Hindlimb muscle (tissue), 1 donor: ENCODE measurements at regions not wholly inside any gene's neighbourhood (a gene's known extent, or its start where the extent isn't known, plus 50 kb on each side); places are given as distances from the start of the nearest gene placed in this dataset.
"Not testable (repeated sequence)": the region's sequence is repeated elsewhere in the genome, so short reads cannot be mapped to it uniquely, and the experiment has no call there.

Experiments
- DNase-seq: peaks from one replicate; pipeline ENCODE4 v3.0.0-alpha.2; 2013

- no peak for DNase-seq
Measured at GRCh38 chr3:106929081-106929480, 448.2 kb upstream of the CCDC54 start.

DNA sequence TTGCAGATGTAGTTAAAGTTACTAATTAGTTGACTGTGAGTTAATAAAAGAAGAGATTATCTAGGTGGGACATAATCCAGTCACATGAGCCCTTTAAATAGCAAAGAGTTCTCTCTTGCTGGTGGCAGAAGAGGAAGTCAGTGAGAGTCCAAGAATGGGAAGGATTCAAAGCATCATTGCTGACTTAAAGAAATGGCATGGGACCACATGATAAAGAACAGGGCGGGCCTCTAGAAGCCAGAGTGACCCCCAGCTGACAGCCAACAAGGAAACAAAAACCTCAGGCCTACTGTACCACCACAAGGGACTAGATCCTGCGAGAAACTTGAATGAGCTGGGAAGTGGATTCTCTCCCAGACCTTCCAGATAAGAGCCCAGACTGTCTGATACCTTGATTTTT, 447.2 kb upstream of the CCDC54 start:
- DNase-seq = no peak

DNA sequence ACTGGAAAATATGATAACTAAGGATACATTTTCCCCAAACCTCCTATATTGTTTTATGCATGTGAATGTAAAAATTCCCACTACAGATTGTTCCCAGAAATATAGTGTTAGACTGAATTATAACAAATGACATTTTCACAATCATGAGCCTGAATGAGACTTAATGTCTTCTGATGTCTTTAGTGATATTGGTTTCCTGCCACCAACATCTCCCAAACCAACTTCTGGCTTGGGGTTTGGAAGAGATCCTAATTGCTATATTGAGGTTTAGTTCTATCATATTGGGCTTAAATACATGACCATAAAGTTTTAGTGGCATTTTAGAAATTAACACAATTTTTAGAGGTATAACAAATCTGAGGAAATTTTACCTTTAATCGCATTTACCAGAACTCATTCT, 445.3 kb upstream of the CCDC54 start:
- no peak for DNase-seq

DNA sequence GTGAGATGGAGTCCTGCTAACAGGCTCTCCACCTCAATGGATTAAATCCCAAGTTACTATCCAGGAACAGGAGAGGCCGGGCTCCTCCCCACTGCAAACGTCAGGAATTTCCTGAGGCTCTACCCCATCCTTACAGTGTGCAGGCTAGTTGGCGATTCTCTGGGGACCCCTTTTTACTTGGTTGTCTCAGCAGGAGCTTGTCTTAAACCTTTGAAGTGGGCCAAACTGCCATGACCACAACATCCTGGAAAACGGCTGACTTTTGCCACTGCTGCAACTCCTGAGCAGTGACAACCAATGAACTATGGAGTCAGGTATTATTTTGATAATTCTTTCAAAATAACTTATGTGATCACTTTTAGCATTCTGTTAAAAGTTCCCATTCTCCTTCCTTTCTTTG, 440.9 kb upstream of the CCDC54 start:
- no peak for DNase-seq

GRCh38 chr3:106942051-106942450, 435.2 kb upstream of the CCDC54 start:
- no peak for DNase-seq

- DNase-seq = no peak
Measured at GRCh38 chr3:106943071-106943470, 434.2 kb upstream of the CCDC54 start.

GRCh38 chr3:106945435-106945834, 431.8 kb upstream of the CCDC54 start:
- DNase-seq = no peak

- no peak for DNase-seq
Measured at GRCh38 chr3:106946866-106947265, 430.4 kb upstream of the CCDC54 start.

DNA sequence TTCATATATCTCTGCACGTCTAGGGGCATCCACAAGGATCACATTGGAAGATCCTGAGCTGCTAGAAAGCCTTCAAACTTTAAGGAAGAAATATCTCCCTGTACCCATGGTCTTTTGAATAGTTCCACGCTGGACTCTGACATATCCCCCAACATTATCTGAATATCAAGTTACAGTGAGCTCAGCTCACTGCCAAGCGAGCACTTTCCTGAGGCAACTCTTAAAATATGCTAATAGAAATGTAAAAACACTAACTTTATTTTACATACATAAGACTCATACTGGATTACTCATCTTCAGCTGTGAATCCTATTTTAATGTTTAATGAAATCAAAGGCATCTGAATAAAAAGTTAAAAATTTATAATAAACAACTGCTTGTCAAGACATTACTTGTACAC, 420.2 kb upstream of the CCDC54 start:
- no peak for DNase-seq

DNA sequence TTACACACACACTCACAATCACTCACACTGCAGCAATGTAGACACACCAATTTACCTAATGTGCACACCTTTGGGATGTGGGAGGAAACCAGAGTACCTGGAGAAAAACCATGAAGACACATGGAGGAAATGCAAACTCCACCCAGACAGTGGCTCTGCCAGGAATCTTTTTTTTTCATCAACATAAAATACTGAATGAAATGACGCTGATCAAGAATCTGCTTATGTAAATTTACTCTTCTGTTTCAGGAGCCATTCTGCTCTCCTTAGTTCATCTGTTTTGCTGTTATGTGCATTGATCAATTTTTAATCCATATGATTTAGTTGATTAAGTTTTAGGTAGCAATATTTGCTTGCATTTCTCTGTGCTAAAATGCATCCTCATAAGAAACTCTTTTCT, 414.2 kb upstream of the CCDC54 start:
- no peak for DNase-seq

DNA sequence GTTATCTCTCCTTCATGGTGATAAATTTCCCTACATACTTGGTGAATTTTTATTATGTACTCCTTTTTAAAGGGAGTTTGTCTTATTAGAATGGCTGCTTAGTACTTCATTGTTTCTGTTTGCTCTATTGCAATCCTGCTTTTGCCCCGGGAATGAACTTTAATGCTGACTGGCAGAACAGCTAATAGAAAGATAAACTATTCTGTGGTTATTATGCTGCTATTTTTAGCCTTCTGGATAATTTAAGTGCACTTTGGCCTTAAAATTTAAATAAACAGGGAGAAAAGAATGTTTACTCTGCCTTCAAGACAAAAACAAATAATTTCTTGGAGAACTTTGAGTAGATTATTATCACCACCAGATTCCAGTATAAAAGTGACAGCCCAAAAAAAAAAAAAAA, 413.8 kb upstream of the CCDC54 start:
- DNase-seq = no peak

GRCh38 chr3:106965307-106965706, 411.9 kb upstream of the CCDC54 start:
- no peak for DNase-seq

DNA sequence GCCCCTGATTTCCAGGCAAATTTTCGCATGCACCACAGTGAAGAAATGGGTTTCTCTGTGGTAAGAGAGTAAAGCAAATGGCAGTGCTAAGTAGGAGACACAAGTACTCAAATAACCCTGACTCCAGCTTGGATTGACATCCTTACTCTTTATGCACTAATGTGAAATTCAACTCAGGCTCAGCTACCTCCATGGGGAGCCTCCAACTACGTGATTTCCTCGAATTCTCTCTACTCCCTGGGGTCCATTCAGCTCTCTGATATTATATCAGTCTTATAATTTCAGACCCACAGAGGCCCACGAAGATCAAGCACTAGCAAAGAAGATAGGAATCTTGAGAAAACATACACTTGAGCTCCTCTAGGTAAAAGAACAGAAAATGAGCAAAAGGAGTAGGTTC, 407.6 kb upstream of the CCDC54 start:
- no peak for DNase-seq

DNA sequence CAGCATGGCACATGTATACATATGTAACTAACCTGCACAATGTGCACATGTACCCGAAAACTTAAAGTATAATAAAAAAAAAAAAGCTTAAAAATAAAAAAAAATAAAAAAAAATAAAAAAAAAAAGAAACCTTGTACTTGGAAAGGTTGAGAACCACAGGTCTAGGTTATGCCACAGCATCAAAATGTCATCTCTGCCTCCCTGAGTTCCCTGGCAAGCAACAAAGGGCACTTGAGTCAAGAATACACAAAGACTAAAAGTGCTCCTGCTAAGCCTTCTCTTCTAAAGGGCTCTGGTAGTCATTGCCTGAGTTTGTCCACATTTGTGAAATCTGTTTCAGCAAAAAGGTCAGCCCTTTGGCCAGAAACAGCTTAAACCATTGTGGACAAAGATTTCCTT, 395.8 kb upstream of the CCDC54 start:
- DNase-seq = no peak

GRCh38 chr3:106985721-106986120, 391.5 kb upstream of the CCDC54 start:
- DNase-seq = no peak

- DNase-seq = not testable (repeated sequence)
Measured at GRCh38 chr3:106998841-106999682, 378.2 kb upstream of the CCDC54 start.

GRCh38 chr3:107001635-107002034, 375.6 kb upstream of the CCDC54 start:
- DNase-seq = no peak

DNA sequence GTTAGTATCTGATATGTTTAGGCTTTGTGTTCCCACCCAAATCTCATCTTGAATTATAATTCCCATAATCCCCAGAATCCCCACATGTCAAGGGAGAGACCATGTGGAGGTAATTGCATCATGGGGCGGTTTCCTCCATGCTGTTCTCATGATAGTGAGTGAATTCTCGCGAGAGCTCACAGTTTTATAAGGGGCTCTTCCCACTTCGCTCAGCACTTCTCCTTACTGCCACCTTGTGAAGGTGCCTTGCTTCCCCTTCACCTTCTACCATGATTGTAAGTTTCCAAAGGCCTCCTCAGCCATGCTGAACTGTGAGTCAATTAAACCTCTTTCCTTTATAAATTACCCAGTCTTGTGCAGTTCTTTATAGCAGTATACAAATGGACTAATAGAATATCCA, 371.9 kb upstream of the CCDC54 start:
- not testable (repeated sequence) for DNase-seq

DNA sequence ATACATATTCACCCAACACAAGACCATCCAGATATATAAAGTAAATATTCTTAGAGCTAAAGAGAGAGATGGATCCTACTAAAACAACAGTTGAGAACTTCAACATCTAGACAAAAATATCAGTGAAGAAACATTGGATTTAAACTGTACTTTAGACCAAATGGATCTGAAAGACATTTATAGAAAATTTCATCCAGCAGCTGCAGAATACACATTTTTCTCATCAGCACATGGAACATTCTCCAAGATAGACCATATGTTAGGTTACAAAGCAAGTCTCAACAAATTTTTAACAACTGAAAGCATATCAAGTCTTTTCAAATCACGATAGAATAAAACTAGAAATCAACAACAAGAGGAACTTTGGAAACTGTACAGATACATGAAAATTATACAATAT, 369.0 kb upstream of the CCDC54 start:
- DNase-seq = no peak

DNA sequence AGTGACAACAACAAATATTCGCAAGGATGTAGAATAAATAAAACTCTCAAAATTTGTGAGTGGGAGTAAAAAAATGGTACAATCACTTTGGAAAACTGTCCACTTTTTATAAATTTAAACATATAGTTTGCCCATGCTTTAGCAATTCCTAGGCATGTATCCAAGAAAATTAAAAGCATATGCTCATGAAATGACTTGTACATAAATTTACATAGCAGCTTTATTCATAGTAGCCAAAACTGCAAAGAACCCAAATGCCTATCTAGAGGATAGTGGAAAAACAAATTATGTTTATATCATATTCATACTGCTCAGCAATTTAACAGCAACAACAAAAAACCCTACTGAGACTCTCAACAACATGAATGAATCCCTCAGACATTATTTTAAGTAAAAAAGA, 363.6 kb upstream of the CCDC54 start:
- DNase-seq = no peak

DNA sequence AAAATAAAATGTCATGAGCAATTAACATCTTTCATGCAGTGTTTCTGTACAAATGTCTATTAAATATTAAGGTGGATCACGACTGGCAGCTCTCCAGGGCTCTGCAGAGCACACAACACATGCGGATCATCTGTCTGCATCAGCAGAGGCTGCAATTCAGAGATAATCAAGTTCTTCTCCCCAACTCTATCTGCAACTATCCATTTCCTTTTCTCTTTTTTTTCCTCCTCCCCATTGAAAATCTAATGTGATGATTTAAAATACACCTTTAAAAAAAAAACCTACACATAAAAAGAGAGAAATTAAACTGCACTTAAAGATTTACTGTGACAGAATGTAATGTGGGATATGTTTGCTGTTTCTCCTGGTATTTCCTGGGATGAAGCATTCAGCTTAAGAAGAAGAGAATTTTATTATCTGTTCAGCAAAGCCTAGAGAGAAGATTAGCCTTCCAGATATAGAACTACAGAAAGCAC, 352.6 kb upstream of the CCDC54 start:
- no peak for DNase-seq

DNA sequence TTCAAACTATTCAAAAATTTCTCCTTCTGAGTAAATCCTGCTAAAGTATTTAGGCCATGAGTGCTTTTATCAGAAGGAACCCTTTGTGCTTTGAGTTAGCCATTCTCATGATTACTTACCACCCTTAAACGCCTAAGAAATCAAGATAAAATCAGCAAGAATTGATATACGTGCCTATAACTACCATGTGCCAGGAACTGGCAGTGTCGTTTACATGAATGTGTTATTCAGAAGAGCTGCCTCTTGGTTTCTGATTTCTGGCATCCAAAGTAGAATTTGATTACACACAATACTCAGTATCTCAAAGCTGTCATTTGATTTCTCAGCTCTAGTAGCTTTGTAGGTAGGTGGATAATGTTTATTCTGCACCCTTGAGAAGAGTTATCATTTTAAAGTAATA, 351.3 kb upstream of the CCDC54 start:
- DNase-seq = no peak

DNA sequence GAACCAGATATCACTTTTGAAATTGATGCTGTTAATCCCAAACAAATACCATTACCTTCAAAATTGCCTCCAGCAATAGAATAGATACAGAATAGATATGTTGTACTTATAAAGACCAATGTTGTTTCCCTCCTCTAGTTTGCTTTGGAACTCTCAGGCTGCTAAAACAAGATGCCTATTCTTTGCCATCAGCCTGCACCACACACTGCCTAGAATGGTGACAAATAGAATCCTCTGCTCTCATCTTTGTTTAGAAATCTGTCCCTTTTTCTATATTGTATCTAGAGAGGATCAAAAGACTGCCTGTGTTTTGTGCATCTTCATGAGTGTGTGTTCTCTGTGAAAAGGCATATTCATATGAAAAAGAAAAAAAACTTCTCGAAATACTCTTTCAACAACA, 349.2 kb upstream of the CCDC54 start:
- DNase-seq = no peak

DNA sequence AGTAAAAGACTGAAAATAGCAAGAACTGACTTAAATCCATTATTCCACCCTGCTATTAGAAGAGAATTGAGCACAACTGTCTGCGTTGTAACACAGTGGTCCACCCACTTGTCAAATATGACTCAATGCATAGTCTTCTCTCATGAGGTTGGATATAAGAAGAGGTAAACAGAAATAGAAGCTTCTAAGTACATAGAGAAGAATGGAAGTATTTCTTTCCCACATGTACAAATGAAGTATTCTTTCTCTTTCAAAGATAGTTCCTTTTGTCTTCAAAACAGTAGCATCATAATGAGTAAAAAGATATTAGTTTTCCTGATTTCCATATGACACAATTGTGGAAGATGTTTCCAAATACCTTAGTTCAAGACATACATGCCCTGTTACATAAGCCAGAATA, 348.6 kb upstream of the CCDC54 start:
- DNase-seq = no peak

GRCh38 chr3:107032111-107032510, 345.1 kb upstream of the CCDC54 start:
- no peak for DNase-seq
